Activated naive CD4-positive, alpha-beta T cell (primary cell): ENCODE measurements at regions not wholly inside any gene's neighbourhood (a gene's known extent, or its start where the extent isn't known, plus 50 kb on each side); places are given as distances from the start of the nearest gene placed in this dataset.
"Not testable (repeated sequence)": the region's sequence is repeated elsewhere in the genome, so short reads cannot be mapped to it uniquely, and the experiment has no call there.

ENCODE experiments used
- DNase-seq, 4 experiments: peaks; one replicate each; lab custom pipeline; 2025; lab: John Stamatoyannopoulos, UW

DNA sequence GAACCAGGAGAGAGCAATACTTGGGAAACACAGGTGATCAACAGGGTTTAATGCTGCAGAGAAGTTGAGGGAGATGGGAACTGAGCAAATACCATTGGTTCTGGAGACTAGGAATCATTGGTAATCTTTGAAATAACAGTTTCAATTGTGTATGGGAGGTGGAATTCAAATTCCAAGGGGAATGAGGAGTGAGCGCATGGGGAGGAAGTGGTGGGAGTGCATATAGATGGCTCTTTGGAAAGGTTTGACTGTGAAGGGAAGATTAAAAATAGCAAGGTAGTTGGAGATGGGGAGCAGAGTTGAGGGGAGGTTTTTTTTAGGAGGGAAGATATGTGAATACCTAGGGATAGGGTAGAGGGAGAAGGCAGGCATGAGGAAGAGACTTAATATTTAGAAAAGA lies 51.1 kb upstream of the ROPN1 start:
- DNase-seq = no peak

DNA sequence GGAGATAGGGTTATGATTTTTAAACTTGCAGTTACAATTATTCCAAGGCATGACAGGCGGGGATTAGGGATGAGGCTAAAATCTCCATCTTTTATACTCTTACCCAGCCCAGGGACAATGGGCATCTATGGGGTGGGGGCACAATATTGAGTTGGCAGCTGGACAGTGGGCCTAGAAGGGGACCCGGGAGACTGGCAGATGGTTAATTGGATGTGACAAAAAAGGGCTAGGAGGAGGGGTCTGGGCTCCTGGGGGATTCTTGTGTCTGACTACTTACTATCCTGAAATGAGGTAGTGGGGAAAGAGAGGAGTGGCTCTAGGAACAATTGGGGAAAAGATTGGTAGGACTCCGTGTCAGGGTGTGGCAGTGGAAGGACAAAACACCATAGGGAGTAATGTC lies 53.0 kb upstream of the ROPN1 start:
- no peak for DNase-seq

DNA sequence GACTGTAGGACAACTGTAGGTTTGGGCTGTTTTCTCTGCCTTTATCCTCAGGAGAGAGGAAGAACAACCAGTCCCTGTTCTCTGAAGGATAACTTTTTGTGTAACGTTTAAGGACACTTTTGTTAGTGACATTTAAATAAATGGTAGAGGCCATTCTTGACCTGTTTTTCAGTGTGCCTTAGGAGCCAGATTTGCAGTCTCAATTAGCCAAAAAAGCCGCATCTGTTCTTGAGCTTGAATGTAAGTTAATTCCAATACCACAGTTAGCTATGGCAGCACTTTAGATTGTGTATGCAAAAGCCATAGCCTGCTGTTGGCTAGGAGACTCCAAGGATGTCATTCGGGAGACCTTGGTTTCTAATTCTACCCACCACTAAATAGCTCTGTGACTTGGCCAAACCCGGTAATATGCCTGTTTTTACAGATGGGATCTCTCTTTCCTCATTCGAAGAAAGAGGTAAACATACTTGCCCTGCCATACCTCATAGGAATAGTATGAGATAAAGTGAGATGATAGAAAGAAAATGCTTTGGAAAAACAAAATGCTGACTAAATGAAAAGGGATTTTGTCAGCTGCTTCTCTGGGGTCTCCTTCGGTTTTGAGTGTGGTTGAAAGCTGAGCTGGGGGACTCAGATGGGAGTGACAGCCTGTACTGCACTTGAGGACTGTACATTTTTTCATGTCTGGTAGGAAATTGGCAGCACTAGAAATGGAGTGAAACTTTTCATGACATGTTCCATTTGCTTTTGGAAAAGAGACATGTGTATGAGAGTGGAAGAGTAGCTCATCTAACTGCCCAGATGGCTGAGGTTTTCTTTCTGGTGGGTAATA lies 57.3 kb upstream of the ROPN1 start:
- no peak for DNase-seq

DNA sequence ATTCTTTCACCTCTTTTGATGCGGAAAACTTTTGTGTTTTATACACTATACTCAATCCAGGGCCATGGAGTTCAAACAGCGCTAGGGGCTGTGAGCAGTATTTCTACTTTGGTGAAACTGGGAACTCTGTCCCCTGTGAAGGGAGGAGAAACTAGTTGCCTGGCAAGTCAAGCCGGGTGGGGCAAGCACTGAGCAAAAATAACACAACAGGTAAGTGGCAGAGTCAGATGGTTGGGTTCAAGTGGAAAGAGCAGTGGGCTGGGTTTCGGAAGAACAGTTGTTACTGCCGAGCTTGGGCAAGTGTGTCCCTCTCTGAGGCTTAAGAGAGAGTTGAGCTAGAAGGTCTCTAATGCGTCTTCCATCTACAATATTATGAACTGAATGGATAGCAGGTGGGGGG lies 59.7 kb upstream of the ROPN1 start:
- no peak for DNase-seq

DNA sequence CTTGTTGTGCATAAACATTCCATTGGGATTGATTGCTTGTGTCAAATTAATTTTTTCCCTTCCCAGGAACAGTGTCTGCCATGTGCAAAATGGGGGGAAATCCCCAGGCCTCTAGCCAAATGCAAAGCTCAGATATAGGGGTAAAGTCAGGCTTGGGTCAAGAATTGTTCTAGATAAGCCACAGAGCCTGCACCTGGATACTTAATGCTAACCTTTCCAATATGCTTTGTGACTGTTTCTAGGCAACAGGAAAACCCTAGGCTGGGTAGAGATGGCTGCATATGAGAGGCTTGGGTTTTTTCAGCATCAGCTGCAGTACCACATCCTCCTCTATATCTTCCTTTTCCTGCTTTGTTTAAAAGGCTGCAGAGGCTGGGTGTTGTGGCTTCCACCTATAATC lies 61.9 kb upstream of the ROPN1 start:
- DNase-seq = no peak

DNA sequence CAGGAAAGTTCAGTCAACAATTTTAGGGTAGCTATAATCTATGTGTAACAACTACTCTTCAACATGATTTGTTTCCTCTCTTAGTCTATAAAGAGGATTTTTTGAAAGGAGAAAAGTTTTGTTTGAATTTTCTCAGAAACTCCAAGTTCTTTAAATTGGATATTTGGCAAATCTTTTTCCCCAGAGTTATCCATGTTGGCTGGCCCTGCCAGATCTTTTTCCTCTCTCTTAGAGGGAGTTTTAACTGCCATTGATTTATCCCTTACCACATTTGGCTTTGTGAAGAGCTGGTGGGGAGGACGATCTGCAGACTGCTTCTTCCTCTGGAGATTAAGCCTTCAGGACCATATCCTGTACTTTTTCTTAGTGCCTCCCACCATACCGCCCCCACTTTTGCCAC lies 64.9 kb upstream of the ROPN1 start:
- no peak for DNase-seq

DNA sequence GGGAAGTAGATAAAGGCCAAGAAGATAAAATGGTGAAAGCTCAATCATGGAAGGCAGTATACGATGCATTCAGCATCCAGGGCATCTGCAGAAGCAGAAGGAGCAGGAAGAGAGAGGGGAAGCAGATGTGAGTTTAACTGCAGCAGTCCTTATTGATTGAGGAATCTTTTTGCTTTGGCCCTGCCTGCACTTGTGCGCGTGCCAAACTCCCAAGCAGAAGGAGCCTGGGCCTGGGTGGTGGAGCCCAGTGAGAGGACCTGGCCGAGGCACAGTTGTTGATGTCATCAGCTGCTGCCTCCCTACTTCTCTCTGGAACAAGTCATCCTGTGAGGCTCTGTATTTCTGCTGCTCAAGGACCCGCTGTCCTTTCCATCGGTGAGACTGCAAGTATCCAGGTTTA lies 65.5 kb upstream of the ROPN1 start:
- no peak for DNase-seq

DNA sequence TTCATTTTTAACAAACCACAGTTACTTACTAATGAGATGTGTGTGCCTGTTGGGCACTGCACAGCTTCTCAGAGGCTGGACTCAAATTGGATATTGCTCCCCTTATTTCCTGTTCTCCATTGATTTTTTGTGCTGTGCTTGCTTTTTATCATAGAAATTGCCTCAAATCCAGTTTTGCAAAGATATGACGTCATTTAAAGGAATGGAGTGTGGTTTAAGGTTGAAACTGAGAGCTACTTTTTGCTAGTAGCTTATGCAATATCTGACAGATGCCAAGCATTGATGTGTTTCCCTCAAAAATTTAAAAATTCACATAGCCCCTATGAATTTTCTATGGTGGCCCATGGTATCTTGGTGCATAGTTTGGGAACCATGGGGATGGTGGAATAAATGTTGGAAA lies 67.7 kb upstream of the ROPN1 start:
- no peak for DNase-seq

DNA sequence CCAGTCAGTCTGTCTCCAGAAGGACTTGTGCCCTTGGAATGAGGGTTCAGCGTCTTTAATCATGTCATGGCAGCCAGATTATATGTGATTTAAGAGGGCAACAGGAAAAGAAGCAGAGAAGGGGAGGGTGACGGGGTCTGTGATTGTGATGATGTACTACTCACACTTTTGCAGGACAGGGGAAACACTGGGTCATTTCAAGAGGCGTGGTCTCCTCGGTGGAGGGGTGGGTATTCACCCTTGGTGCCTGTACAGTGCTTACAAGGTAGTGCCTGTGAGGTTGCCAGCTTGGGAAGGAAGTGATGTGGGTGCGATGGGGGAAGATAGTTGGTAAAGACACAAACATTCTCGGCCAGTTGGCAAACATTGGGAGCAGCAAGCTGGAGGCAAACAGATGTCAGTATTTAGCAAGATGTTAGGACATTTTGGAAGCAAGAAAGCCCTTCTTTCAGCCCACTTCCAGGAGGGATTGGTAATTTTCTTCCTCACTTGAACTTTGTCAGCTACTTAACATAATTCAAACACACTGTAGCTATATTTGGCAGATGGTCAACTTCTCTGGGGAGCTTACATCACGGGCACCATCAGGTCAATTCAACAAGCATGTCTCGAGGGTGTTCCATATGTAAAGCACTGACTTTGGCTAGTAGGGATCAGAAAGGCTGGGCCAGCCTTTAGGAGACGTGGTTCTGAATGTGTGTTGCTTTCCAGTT lies 71.4 kb upstream of the ROPN1 start:
- no peak for DNase-seq

DNA sequence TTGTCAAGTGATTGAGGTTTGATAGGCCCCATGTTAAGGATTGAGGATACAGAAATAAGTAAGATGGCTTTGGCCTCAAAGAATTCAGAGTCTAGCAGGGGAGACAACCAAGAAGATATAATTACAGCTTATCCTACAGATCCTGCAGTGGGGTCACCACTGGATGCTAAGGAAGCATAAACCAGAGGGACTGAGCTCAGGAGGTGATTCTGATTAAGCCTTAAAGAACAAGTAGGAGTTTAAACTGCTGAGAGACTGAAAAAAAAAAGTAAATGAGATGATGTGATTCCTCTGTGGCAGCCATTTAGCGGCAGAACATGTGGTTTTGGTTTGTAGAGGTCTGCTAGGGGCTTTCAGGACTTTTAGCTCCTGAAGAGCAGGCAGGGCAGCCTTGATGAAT lies 72.1 kb upstream of the ROPN1 start:
- DNase-seq = no peak

DNA sequence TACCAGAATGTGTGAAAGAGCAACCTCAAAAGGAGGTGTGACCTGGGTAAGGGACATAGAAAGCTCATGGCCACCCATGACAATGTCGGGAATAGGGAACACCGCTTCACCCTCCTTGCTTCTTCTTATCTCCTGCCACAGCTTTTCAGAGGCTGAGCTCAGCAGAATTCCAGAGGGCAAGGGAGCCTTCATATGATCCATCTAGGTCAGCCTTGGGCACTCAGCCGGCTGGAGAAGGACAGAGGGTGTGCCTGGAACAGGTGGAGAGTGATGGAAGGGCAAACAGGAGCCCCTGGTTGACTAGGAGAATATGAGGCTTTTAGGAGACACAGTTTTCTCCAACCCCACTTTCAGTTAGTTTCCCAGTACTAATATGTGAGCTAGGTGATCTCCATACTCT lies 74.6 kb upstream of the ROPN1 start:
- not testable (repeated sequence) for DNase-seq

DNA sequence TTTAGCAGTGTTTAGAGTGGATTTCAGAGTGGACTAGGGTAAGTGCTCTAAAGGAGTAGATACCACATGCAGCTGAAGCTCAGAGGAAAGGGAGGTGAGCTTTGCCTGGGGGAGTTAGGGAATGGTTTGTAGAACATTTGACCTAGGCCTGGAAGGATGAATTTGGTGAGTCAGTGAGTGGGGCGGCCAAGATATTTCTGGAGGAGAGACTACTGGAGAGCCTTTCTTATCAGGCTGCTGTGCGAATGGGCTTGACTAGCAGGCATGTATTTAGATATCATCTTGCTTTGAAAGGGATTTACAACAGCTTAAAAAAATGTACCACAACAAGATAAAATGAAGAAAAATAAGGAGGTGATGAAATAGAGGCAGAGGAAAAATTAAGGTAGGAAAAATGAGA lies 77.8 kb upstream of the ROPN1 start:
- DNase-seq = not testable (repeated sequence)

DNA sequence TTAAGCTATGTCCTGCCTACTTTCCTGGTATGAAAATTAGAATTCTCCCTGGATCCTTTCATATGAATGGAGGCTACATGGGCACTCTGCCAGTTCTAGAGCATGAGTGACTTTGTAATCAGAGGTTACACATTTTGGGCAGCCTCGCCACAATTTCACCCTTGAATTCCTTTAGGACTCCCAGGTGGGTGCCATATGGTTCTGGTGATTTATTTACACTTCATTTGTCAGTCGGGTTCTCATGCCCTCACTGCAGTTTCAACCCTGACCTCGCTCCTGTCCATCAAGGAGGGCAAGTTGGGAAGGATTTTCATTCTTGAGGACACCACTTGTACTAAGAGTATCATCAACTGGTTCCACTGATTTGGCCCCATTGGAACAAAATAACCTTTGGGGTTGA lies 83.2 kb upstream of the ROPN1 start:
- not testable (repeated sequence) for DNase-seq

DNA sequence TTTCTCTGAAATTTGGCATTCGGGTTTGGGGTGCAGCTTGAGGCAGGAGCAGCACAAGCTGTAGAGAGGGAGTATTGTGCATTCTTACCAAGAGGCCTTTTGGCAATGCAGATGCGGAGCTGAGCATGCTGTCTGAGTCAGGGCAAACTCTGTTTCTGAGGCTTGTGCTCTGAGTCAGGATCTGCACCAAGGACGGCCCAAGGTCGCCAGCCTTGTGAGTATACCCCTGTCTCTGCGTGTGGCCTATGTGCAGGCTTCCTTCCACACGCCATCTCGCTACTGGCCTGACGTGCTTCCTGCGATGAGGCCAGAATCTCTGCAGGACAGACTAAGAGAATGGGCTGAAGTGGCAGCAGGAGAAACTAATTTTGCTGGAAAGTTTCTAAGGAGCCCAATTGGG lies 83.8 kb upstream of the ROPN1 start:
- no peak for DNase-seq

DNA sequence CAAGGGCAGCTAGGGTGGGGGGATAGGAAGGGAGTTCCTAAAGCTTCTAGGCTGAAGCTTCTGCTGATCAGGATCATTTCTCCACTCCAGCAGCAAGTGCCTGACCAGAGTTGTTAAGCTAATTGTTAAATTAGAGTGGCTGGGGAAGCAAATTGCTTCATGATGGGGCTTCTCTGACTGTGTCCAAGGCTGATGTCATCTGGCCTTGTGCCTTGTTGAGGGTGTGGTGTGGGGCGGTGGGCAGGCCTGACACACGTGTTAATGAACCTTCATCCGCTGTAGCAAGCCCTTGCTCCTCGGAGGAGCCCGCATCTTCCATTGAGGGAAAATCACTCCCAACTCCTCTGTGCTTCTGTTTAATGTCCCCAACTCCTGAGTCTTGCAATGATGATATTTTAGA lies 84.3 kb upstream of the ROPN1 start:
- DNase-seq = no peak

DNA sequence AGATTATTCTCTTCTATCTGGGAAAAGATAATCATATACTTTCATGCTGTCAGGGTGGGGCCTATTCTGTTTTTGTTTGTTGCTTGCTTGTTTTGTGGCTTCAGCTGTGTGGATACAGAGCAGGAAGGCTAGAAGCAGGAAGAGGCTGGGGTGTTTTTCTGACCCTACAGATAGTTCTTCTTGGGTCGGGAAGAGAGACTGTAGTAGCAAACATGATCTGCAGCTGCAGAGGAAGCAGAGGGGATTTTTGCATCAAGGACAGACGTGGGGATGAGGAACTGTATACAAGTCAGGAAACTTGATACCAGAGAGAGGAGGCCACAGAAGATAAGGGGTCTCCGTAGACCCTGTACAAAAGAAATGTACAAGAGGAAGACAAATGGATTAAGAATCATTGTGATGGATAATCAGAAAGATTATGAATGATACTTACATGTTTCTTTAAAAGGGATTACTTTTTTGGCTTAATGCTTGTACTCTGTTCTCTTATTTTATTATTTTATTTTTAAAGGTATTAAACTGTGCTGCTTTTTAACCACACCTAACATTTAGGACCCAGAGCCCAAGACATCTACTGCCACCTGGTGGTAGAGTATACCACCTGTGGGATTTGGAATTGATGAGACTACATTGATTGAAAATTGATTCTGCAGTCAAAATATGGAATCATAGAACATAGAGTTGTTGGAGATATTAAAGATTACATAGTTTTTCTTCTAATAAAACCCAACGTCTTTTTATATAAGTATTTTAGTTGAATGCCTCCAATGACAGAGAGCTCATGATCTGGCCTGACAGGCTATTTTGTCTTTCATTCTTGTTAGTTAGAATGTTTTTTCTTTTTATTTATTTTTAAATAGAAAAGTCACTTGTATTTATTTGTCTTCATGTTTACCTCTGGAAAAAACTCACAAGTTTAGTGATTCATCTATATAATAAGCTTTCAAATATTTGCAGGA lies 87.3 kb upstream of the ROPN1 start:
- no peak for DNase-seq

DNA sequence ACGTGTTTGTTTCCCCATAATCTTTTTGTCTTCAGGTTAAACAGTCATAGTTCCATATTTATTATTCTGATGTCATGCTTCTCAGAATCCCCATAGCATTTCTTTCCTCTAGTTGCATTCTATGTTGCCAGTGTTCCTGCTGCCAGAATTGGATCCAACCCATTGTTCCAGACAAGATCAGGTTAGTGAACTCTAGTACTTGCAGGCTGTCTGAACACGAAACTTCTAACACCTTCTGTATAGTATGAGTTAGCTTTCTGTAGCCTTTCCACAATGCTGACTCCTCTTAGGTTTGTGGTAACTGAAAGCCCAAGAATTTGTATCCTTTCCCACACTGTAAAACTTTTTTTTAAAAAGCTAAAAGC lies 88.0 kb upstream of the ROPN1 start:
- DNase-seq = no peak

DNA sequence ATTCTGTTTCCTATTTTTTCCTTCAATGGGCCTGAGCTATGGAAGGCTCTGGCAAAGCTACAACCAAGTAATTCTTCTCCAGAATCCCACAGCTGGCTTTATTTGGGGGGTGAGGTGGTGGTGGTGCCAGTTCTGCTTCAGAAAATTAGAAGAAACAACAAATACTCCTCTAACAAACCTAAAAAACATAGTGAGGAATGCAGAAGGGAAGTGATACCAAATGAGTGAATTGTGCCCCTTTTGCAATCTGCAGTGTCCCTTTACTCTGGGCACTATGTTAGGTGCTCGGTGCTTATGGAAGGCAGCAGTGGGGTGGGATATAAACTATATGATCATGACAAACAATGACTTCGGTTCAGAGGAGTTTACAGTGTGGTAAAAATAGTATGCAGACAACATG lies 90.4 kb upstream of the ROPN1 start:
- no peak for DNase-seq

DNA sequence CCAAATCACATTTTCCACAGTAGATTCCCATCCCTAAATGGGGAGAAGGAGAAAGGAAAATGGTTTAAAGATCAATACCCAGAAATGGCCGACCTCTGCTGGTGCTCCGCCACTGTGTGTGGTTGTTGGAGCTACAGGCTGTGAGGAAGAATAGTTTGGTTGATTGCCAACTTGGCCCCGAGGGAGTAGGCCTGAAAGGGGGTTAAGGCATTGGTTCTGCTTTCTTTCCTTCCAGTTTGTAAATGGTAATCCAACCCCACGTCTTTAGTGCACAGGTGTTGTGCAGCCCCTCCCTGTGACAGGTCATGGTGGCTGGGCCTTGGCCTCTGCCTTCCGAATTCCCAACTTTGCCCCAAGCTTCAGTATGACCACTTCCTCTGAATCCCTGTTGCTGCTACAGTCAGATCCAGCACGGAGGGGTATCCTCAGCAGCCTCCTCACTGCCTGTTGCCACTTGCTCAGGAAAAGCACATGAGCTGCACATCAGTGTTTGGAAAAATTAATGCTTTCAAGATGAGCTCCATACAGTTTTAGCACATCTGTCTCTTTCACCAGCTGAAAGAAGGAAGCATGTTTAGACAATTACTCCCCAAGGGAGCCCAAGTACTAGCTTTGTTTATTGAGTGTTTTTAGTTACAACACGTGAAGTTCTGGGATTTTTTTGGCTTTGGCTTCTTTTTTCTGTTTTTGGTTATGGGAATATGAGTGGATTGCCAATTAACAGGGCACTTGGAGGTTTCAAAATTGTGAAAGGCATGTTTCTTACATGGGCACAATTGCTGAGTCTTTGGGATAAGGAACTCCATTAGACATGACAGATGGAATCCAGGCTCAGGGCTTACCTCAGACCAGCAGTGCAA lies 92.3 kb upstream of the ROPN1 start:
- no peak for DNase-seq

DNA sequence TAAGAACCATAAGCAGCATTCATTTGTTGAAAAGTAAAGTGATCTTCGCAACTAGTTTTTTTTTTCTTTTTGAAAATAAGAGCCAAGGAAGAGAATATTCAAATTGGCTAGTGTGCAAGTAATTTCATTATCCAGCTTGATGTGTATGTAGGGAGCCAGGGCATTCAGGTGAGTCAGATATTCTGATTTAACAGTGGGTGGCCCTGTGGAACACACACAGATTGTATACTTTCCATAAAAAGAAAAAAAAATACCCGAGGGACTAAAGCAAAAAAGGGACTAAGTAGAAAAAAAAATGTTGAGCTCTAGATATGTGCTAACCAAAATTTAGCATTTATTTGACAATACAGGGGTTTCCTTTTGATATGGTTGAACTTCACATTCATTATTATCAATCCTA lies 96.9 kb upstream of the ROPN1 start:
- DNase-seq = no peak

DNA sequence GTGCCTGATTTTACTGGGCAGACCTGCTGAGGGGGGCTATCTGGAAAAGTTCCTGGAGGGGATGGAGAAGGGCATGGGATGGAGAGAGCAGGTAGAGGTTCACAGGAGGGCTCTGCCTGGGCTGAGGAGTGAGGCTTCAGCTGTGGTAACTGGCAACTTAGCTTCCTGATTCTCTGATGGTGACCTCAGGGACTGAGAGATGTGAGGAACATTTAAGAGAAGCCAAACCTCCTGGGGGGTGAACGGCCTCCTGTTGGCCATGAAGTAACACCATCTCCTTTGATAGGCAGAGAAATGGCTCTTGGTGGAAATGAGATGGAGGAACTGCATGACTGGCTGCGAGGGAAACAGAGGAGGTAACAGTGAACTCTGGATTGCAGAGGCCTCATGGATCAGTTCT lies 97.3 kb upstream of the ROPN1 start:
- DNase-seq = no peak

DNA sequence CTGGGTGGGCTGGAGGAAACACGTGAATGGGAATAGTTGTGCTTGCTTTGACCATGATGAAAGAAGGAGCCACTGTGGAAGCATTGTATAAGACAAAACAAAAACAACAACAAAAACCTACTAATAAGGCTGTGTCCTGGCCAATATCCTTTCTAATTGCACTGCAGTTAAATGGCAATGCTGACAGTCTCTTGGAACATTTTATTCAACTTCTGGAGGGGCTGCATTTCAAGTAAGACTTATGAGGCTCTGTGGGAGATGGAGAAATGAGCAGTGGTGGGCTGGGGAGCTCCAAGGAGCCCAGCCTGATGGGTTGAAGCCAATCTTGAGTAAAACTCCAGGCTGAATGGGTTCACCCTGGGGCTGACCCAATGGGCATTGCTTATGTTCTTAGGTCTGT lies 99.8 kb upstream of the ROPN1 start:
- DNase-seq = no peak
